SK-N-SH treated with all-trans-retinoic acid at 6 μM for 48 hours (cell line): ENCODE measurements at regions not wholly inside any gene's neighbourhood (a gene's known extent, or its start where the extent isn't known, plus 50 kb on each side); places are given as distances from the start of the nearest gene placed in this dataset.

Experiments used
- ARNTL ChIP-seq: fragments of 450-650 bp; formaldehyde crosslinking; IDR thresholded peaks from 2 replicates; pipeline ENCODE4 v1.5.0; 2020; ENCODE audit warnings: low read depth, mild to moderate bottlenecking, moderate library complexity, borderline replicate concordance
- BACH2 ChIP-seq: fragments of 250-450 bp; sonication (Bioruptor Pico); IDR thresholded peaks from 2 replicates; pipeline ENCODE4 v1.9.0; 2021; ENCODE audit warnings: mild to moderate bottlenecking, borderline replicate concordance
- CREB5 ChIP-seq: fragments of 250-450 bp; sonication (Bioruptor Pico); IDR thresholded peaks from 2 replicates; pipeline ENCODE4 v1.5.1; 2020; ENCODE audit warnings: low read depth, mild to moderate bottlenecking, moderate library complexity
- ISL1 ChIP-seq: fragments of 250-450 bp; sonication (Bioruptor Pico); IDR thresholded peaks from 2 replicates; pipeline ENCODE4 v2.1.2; 2022; ENCODE audit warnings: mild to moderate bottlenecking, moderate library complexity
- RARB ChIP-seq: fragments of 250-450 bp; sonication (Bioruptor Pico); IDR thresholded peaks from 2 replicates; pipeline ENCODE4 v1.8.0; 2021; ENCODE audit warnings: mild to moderate bottlenecking, moderate library complexity
- TCF4 ChIP-seq: fragments of 250-450 bp; sonication (Bioruptor Pico); IDR thresholded peaks from 2 replicates; pipeline ENCODE4 v1.8.0; 2021; ENCODE audit warnings: mild to moderate bottlenecking, moderate library complexity, borderline replicate concordance
- TOX ChIP-seq: fragments of 250-450 bp; sonication (Bioruptor Pico); IDR thresholded peaks from 2 replicates; pipeline ENCODE4 v1.8.0; 2021; ENCODE audit warnings: mild to moderate bottlenecking, moderate library complexity, borderline replicate concordance
- ZC3H10 ChIP-seq: fragments of 250-450 bp; sonication (Bioruptor Pico); IDR thresholded peaks from 2 replicates; pipeline ENCODE4 v1.5.1; 2021; ENCODE audit warnings: mild to moderate bottlenecking, moderate library complexity
- TF ChIP-seq, protein P1 (sequence below): fragments of 250-450 bp; sonication (Bioruptor Pico); IDR thresholded peaks from 2 replicates; pipeline ENCODE4 v1.8.0; 2020; ENCODE audit warnings: mild to moderate bottlenecking, moderate library complexity, borderline replicate concordance
- TF ChIP-seq, protein P2 (sequence below): fragments of 250-450 bp; sonication (Bioruptor Pico); IDR thresholded peaks from 2 replicates; pipeline ENCODE4 v1.5.1; 2021; ENCODE audit warnings: mild to moderate bottlenecking, moderate library complexity
- TF ChIP-seq, protein P3 (sequence below): fragments of 250-450 bp; sonication (Bioruptor Pico); IDR thresholded peaks from 2 replicates; pipeline ENCODE4 v1.8.0; 2021; ENCODE audit warnings: low read depth, mild to moderate bottlenecking, moderate library complexity, borderline replicate concordance

GRCh38 chr4:151518359-151518758 lies 109.4 kb downstream of the FHIP1A start:
- no peak for TF ChIP-seq TOX
- TF ChIP-seq, protein P1, sequence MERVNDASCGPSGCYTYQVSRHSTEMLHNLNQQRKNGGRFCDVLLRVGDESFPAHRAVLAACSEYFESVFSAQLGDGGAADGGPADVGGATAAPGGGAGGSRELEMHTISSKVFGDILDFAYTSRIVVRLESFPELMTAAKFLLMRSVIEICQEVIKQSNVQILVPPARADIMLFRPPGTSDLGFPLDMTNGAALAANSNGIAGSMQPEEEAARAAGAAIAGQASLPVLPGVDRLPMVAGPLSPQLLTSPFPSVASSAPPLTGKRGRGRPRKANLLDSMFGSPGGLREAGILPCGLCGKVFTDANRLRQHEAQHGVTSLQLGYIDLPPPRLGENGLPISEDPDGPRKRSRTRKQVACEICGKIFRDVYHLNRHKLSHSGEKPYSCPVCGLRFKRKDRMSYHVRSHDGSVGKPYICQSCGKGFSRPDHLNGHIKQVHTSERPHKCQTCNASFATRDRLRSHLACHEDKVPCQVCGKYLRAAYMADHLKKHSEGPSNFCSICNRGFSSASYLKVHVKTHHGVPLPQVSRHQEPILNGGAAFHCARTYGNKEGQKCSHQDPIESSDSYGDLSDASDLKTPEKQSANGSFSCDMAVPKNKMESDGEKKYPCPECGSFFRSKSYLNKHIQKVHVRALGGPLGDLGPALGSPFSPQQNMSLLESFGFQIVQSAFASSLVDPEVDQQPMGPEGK, result no peak
- TF ChIP-seq ARNTL (CRISPR knock-in tag), result no peak
- TF ChIP-seq, protein P2, sequence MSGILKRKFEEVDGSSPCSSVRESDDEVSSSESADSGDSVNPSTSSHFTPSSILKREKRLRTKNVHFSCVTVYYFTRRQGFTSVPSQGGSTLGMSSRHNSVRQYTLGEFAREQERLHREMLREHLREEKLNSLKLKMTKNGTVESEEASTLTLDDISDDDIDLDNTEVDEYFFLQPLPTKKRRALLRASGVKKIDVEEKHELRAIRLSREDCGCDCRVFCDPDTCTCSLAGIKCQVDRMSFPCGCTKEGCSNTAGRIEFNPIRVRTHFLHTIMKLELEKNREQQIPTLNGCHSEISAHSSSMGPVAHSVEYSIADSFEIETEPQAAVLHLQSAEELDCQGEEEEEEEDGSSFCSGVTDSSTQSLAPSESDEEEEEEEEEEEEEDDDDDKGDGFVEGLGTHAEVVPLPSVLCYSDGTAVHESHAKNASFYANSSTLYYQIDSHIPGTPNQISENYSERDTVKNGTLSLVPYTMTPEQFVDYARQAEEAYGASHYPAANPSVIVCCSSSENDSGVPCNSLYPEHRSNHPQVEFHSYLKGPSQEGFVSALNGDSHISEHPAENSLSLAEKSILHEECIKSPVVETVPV (CRISPR knock-in tag), result no peak
- no peak for TF ChIP-seq TCF4 (CRISPR knock-in tag)
- TF ChIP-seq CREB5 (CRISPR knock-in tag), result no peak
- TF ChIP-seq, protein P3, sequence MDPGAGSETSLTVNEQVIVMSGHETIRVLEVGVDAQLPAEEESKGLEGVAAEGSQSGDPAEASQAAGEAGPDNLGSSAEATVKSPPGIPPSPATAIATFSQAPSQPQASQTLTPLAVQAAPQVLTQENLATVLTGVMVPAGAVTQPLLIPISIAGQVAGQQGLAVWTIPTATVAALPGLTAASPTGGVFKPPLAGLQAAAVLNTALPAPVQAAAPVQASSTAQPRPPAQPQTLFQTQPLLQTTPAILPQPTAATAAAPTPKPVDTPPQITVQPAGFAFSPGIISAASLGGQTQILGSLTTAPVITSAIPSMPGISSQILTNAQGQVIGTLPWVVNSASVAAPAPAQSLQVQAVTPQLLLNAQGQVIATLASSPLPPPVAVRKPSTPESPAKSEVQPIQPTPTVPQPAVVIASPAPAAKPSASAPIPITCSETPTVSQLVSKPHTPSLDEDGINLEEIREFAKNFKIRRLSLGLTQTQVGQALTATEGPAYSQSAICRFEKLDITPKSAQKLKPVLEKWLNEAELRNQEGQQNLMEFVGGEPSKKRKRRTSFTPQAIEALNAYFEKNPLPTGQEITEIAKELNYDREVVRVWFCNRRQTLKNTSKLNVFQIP (CRISPR knock-in tag), result no peak
- TF ChIP-seq ZC3H10 (CRISPR knock-in tag), result no peak
- TF ChIP-seq ISL1 (CRISPR knock-in tag), result no peak
- no peak for TF ChIP-seq BACH2 (CRISPR knock-in tag)
- no peak for TF ChIP-seq RARB (CRISPR knock-in tag)
